Left cardiac atrium (tissue), 4 donors: ENCODE measurements at regions not wholly inside any gene's neighbourhood (a gene's known extent, or its start where the extent isn't known, plus 50 kb on each side); places are given as distances from the start of the nearest gene placed in this dataset.
"Not testable (repeated sequence)": the region's sequence is repeated elsewhere in the genome, so short reads cannot be mapped to it uniquely, and the experiment has no call there.

Experiments
- ATAC-seq, 2 donors: fragments of 200-7000 bp; cut with Tn5 transposase; one replicate each; pipeline ENCODE4 v1.9.1; 2020; ENCODE audit warnings: mild to moderate bottlenecking in 2 of 2, moderate library complexity in 2 of 2
- DNase-seq: peaks from one replicate; pipeline ENCODE4 v3.0.0-alpha.2; 2020
- intact Hi-C, 2 donors: fragments of 100-400 bp; cut with DNase I; formaldehyde crosslinking; loops; one replicate each; pipeline versions ENCODE4 v1.14.1 to v1.15.1; 2022 to 2023
- donor health status: DM: no; HTN: yes; CAD: no.
- donor health status: DM: no; HTN: yes; CAD: no; lungs with severe emphysema.
- donor health status: DM: yes; HTN: yes; CAD: no.
- donor health status: Dilated cardiomyopathy.

DNA sequence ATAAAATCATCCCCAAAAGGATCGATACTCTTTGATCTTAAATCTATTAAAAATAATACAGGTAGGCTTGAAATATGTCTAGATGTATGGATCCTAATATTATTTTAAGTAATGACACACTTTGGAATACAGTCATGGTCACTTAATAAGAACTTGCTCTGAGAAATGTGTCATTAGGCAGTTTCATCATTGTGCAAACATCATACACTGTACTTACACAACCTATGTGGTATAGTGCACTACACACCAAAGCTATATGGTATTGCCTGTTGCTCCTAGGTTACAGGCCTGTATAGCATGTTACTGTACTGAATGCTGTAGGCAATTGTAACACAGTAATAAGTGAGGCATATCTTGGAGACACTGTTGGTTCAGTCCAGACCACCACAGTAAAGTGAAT is 307.1 kb downstream of the RAP2B start:
- ATAC-seq (no peak), DNase-seq (no peak)
- intact Hi-C loops, result no loop called here

DNA sequence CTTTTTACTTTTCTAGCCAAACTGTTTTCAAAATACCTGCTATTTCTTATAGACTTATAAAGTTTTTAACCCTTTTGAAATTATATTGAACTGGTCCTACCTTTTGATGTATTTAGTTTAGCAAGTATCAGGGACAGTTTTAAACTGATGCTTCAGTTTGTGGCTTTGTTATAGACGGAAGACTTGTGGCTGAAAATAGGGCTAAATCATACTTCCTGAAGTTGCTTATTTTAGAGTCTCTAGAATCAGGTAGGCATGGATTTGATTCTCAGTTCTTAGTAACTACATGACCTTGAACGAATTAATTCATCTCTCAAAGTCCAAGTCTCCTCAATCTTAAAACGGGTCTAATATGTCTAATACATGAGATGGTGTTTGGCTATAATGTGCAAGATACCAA is 322.8 kb downstream of the RAP2B start:
- ATAC-seq (no peak), DNase-seq (no peak)
- intact Hi-C loops, result no loop called here

DNA sequence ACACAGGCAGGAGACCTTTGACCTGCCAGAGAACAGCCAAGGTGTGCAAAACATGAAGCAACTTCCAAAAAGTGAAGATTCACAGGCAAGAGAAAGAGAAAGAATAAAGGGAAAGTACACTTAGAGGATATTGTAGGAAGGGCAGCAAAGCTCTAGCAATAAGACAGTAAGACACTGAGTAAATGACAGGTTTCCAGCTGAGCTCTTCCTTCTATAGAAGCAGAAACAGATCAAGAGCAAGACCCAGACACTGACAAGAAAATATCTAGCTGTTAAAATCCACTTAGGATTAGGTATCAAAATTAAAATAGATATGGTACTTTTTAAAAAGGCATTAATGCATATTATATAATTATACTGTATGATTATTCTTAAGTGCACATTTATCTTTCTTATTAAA is 333.4 kb downstream of the RAP2B start:
- intact Hi-C loops, result no loop called here
- ATAC-seq, result no peak
- no peak for DNase-seq

DNA sequence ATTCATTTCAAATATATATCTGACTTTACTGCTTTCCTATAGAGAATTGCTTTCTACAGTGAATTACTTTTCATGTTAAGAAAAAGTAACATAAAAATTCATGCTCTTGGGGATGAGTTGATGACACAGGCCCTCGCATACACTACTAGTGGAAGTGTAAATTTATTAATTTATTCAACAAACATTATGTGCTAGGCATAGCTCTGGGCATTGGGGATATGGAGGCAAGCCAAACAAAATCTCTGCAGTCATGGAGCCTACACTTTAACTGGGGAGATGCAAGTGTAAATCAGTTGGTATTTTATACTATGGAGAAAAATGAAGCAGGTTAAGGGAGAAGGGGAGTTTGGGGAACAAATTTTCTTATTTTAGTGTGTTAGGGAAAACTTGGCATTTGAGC is 340.7 kb downstream of the RAP2B start:
- no peak for ATAC-seq
- no peak for DNase-seq
- intact Hi-C loops, result no loop called here

GRCh38 chr3:153503873-153504272 is 341.8 kb downstream of the RAP2B start:
- ATAC-seq (no peak), DNase-seq (no peak)
- intact Hi-C loops, result no loop called here

- DNase-seq, result not testable (repeated sequence)
These were observed 344.2 kb downstream of the RAP2B start for GRCh38 chr3:153506205-153506604.

GRCh38 chr3:153506686-153507085 is 344.7 kb downstream of the RAP2B start:
- DNase-seq, intact Hi-C loops, ATAC-seq: not testable (repeated sequence)

More at GRCh38 chr3:153506205-153506604, 344.2 kb downstream of the RAP2B start:
- ATAC-seq, intact Hi-C loops: not testable (repeated sequence)

- ATAC-seq, result no peak
- intact Hi-C loops, result no loop called here
These were observed 351.2 kb downstream of the RAP2B start for GRCh38 chr3:153513236-153513635.

DNA sequence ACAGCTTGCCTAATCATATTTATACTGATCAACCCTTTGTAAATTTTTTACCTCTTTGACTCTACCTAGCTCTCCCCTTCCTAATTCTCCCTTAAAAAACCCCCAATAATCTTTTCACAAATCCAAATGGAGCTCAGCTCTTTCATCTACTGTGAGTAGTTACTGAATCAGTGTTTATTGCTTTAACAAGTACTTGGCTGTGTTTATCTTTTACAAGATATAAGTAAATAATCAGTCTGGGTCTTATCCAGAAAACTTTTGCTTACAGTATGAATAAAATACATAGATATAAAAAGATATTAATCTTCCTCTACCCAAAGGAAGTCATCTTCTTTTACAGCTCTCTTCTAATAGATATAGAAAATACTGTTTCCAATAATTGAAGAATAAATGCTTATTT is 366.4 kb downstream of the RAP2B start:
- intact Hi-C loops, result no loop called here
- no peak for DNase-seq
- no peak for ATAC-seq

More at GRCh38 chr3:153513236-153513635, 351.2 kb downstream of the RAP2B start:
- DNase-seq, result no peak

DNA sequence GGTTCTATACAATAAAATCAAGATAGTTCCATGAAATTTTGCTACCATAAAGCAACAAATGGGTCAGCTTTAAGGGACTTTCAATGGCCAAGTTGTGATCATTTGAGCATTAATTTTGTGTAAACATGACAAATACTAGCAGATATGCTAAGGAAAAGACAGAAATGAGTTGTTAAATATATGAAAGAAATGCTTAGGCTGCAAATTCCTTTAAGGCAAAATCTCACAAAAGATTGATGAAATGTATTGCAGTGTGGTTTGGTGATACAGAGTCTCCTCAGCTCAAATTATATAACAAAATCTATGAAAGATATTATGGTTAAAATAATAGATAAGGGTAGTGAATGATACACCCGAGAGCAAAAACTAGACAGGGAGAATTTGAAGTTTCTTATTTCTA is 377.2 kb downstream of the RAP2B start:
- no peak for DNase-seq
- ATAC-seq, result no peak
- intact Hi-C loops, result no loop called here

DNA sequence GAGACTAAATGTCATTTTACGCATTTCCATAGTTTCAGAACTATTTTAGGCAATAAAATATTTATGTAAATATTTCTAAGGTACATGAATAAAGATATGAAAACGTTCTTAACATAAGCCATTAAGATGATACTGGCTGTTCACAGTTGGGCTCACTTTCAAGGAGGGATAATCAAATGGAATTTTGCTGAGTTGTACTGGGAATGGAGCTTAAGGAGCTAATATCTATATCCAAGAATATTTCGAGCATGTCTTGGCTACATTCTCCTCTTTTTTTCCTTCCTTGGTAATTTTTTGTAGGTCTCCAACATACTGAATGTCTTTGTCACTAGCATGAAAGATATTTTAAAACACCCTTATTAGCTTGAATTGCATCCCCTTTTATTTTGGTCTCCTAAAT is 383.4 kb downstream of the RAP2B start:
- intact Hi-C loops, result no loop called here
- DNase-seq (no peak), ATAC-seq (no peak)

DNA sequence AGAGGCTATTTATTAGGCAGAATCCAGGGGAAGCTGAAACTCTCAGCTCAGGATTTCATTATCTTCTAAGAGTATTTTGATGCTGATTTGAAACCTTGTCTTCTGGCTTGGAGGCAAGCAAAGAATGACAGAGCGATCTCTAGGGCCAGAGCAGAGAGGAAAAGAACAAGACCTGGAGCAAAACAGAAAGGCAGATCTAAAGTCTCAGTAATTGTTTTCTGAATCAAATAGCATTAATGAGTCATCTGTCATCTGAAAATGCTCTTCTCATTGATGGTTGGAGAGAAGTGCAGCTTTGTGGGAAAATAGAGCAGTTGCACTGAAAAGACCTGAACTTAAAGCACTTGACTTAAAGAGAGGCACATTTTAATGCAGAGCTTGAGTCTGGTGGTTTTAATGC is 385.9 kb downstream of the RAP2B start:
- ATAC-seq (no peak), DNase-seq (no peak)
- intact Hi-C loops, result no loop called here

- ATAC-seq, intact Hi-C loops, DNase-seq: not testable (repeated sequence)
These were observed 387.7 kb downstream of the RAP2B start for GRCh38 chr3:153549686-153550085.

DNA sequence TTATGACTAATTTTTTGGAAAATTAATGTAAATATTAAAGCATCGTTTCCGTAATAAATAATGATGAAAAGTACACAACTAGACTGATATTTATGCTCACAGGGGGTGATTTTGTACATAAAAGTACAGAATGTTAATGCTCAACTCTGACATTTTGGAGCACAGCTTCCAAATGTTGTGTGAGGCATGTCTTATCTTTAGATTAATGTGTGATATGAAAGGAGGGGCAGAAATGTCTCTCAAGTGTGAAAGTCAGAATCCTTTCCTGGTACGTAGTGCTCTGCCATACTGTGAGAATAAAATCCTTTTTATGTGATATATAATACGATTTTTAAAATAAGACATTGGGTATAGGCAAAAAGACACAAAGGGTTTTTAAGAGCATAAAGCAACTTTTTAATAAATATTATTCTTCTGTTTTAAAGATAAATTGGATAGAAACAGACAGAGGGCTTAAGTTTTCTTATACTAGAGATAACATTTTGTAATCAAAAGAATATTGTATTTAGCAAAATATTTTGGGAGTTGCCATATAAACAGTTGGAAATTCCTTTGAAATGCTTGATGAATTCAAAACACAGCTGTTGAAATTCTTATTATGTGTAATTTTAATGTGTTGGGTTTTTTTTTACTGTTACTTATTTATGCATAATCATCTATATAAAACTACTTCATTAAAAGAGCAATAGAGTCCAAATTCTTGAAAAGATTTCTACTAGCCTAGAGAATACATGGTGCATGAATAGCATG is 389.7 kb downstream of the RAP2B start:
- DNase-seq (no peak), ATAC-seq (no peak)
- intact Hi-C loops, result no loop called here

- intact Hi-C loops, result no loop called here
- ATAC-seq (no peak), DNase-seq (no peak)
These were observed 391.0 kb downstream of the RAP2B start for GRCh38 chr3:153552887-153553604.

GRCh38 chr3:153553605-153553945 is 391.5 kb downstream of the RAP2B start:
- intact Hi-C loops, result no loop called here
- DNase-seq (no peak), ATAC-seq (no peak)

DNA sequence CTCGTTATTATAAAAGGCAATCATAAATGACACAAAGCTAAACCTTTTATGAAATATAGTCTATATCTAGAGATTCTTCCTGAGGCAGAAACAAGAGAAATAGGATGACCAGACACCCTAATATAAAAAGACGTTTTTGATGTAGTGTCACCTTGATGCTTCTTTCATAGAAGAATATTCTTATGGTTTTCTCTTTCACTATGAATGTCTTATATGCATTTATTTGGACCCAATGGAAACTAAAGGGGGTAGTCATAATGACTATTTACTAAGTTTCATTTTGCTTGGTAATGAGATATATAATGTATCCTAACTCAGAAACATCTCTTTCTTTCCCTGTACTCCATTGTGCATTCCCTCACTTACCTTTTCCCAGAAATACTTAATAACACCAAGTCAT is 393.9 kb downstream of the RAP2B start:
- intact Hi-C loops, result no loop called here
- ATAC-seq, result no peak
- DNase-seq, result no peak

DNA sequence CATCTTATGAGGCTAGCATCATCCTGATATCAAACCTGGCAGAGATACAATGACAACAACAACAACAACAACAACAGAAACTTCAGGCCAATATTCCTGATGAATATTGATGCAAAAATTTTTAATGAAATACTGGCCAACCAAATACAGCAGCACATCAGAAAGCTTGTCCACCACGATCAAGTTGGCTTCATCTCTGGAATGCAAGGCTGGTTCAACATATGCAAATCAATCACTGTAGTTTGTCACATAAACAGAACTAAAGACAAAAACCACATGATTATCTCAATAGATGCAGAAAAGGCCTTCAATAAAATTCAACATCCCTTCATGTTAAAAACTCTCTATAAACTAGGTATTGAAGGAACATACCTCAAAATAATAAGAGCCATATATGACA is 397.3 kb downstream of the RAP2B start:
- DNase-seq, ATAC-seq, intact Hi-C loops: not testable (repeated sequence)

GRCh38 chr3:153567011-153567410 is 405.0 kb downstream of the RAP2B start:
- intact Hi-C loops, result no loop called here
- DNase-seq (no peak), ATAC-seq (no peak)

DNA sequence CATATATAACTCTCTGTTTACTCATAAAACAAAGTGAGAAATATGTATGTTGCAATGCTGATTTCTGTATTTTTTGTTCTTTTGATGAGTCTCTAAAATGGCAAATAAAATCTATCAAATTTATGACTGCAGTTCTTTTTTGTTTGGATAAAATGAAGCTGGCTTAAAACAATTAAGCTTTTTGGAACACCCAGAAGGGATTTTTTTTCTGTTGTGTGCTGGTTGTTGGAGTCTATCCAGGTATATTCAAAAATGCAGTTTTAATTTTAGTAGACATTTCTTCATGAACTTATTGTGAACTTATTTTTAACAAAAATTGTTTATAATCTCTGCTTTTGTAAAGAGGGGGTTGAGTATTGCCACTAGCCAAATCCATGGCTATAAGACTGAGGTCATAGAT is 405.5 kb downstream of the RAP2B start:
- intact Hi-C loops, result no loop called here
- no peak for DNase-seq

DNA sequence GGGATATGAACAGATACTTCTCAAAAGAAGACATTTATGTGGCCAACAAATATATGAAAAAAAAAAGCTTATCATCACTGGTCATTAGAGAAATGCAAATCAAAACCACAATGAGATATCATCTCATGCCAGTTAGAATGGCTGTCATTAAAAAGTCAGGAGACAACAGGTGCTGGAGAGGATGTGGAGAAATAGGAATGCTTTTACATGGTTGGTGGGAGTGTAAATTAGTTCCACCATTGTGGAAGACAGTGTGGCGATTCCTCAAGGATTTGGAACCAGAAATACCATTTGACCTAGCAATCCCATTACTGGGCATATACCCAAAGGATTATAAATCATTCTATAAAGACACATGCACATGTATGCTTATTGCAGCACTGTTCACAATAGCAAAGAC is 408.5 kb downstream of the RAP2B start:
- ATAC-seq, DNase-seq, intact Hi-C loops: not testable (repeated sequence)

More for the DNA sequence above, 405.5 kb downstream of the RAP2B start:
- ATAC-seq, result no peak
